H1 (cell line): ENCODE measurements at regions not wholly inside any gene's neighbourhood (a gene's known extent, or its start where the extent isn't known, plus 50 kb on each side); places are given as distances from the start of the nearest gene placed in this dataset.

ENCODE experiments used
- BCL11A ChIP-seq, 2 experiments: IDR thresholded peaks; one replicate each; pipeline ENCODE4 v1.6.1; 2011; ENCODE audit warnings: low read depth in 2 of 2, low read length in 2 of 2, mild to moderate bottlenecking in 2 of 2

- TF ChIP-seq BCL11A (IDR thresholded peaks at IDR 0.05; ENCODE audit: low read depth in 2 of 2, low read length in 2 of 2): no peak
Observed at GRCh38 chr15:60126200-60126599, 122.1 kb downstream of the FOXB1 start (continued).
